Thyroid gland (tissue), 4 donors: ENCODE measurements at regions not wholly inside any gene's neighbourhood (a gene's known extent, or its start where the extent isn't known, plus 50 kb on each side); places are given as distances from the start of the nearest gene placed in this dataset.
"Not testable (repeated sequence)": the region's sequence is repeated elsewhere in the genome, so short reads cannot be mapped to it uniquely, and the experiment has no call there.

ENCODE experiments used
- DNase-seq, 2 donors: peaks; one replicate each; pipeline ENCODE4 v3.0.0-alpha.2; 2019
- H3K27ac ChIP-seq, 3 donors: fragments of 200-600 bp; sonication (generic); 1 replicate in 2 of 3; 2 replicates in 1 of 3; pipeline ENCODE4 v1.5.1; 2016 to 2019; ENCODE audit warnings: mild to moderate bottlenecking in 1 of 3, moderate library complexity in 1 of 3
- H3K27me3 ChIP-seq: fragments of 200-600 bp; sonication (generic); one replicate; pipeline ENCODE4 v1.5.1; 2019
- H3K36me3 ChIP-seq, 2 donors: fragments of 200-600 bp; sonication (generic); one replicate each; pipeline ENCODE4 v1.5.1; 2016 to 2019
- H3K4me1 ChIP-seq, 2 donors: fragments of 200-600 bp; sonication (generic); one replicate each; pipeline ENCODE4 v1.5.1; 2017 to 2019
- H3K4me3 ChIP-seq, 3 donors: fragments of 200-600 bp; sonication (generic); replicated peaks in 1 of 3; 1 replicate in 2 of 3; 2 replicates in 1 of 3; pipeline ENCODE4 v1.5.1; 2016; ENCODE audit warnings: mild to moderate bottlenecking in 1 of 3
- H3K9me3 ChIP-seq: fragments of 200-600 bp; sonication (generic); one replicate; pipeline ENCODE4 v1.5.1; 2017
- POLR2A ChIP-seq, 2 donors: fragments of 450-650 bp; IDR thresholded peaks; one replicate each; pipeline ENCODE4 v1.6.1; 2017; ENCODE audit warnings: antibody characterized with exemption in 2 of 2, mild to moderate bottlenecking in 2 of 2, moderate library complexity in 1 of 2
- WGBS, 2 donors: methylation state at CpG; one replicate each; pipeline ENCODE4 v1.1.5; 2017; 5-methylcytosine and 5-hydroxymethylcytosine counted together
- intact Hi-C: fragments of 100-400 bp; cut with DNase I; formaldehyde crosslinking; loops from one replicate; pipeline ENCODE4 v1.15.1; 2023
- TF ChIP-seq, protein P1 (sequence below), 6 experiments: fragments of 200-600 bp in 3 of 6; fragments of 450-650 bp in 3 of 6; sonication (generic) in 3 of 6; IDR thresholded peaks; one replicate each; pipeline ENCODE4 v1.5.1; 2016 to 2019; ENCODE audit warnings: antibody characterized with exemption in 6 of 6, mild to moderate bottlenecking in 2 of 6, inconsistent platforms in 1 of 6, moderate library complexity in 1 of 6

DNA sequence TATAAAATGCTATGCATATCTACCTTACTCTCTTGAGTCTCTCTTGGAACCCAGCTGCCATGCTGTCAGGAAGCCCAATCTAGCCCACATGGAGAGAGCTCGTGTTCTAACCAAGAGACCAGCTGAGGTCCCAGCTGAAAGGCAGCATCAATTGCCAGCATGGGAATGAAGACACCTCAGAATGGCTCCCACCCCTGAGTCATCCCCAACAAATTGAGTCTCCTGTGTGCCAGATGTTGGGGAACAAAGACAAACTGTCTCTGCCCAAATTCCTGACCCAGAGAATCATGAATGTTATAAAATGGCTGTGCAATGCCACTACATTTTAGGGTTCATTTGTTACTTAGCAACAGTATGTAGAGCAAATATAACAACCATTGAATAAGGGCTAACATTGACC, 105.2 kb upstream of the STX18 start:
- 94 to 100% methylated on average over 1 of the region's 1 CpG for WGBS, 2 donors
- H3K9me3 ChIP-seq: no peaks in the 10 kb centered on the region
- no peaks in the 10 kb centered on the region for H3K36me3 ChIP-seq
- H3K4me3 ChIP-seq: no peak overlapping the region
- H3K4me1 ChIP-seq: no peaks in the 10 kb centered on the region
- no peak for TF ChIP-seq POLR2A (IDR thresholded peaks at IDR 0.05)
- TF ChIP-seq, protein P1, sequence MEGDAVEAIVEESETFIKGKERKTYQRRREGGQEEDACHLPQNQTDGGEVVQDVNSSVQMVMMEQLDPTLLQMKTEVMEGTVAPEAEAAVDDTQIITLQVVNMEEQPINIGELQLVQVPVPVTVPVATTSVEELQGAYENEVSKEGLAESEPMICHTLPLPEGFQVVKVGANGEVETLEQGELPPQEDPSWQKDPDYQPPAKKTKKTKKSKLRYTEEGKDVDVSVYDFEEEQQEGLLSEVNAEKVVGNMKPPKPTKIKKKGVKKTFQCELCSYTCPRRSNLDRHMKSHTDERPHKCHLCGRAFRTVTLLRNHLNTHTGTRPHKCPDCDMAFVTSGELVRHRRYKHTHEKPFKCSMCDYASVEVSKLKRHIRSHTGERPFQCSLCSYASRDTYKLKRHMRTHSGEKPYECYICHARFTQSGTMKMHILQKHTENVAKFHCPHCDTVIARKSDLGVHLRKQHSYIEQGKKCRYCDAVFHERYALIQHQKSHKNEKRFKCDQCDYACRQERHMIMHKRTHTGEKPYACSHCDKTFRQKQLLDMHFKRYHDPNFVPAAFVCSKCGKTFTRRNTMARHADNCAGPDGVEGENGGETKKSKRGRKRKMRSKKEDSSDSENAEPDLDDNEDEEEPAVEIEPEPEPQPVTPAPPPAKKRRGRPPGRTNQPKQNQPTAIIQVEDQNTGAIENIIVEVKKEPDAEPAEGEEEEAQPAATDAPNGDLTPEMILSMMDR (IDR thresholded peaks at IDR 0.05): no peak
- intact Hi-C loops: no loop called here
- no peak for DNase-seq
- H3K27ac ChIP-seq: no peak overlapping the region
- no peaks in the 10 kb centered on the region for H3K27me3 ChIP-seq

DNA sequence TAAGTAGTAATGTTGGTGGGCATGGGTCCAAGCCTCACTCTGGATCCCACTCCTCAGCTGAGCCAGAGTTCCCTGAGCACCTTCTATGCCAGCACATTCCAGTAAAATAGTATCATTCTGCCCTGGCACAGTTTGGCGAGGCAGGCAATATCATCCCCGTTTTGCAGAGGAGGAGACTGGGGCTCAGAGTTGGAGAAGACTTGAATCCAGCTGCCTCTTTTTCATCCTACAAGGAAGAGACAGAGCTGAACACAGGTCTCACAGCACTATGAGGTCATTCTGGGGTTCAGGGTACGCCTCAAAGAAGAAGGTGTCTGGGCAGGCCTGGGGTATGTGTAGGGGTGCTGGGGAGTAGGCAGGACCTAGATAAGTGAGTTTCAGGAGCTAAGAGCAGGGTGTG, 103.9 kb upstream of the STX18 start:
- intact Hi-C loops: no loop called here

DNA sequence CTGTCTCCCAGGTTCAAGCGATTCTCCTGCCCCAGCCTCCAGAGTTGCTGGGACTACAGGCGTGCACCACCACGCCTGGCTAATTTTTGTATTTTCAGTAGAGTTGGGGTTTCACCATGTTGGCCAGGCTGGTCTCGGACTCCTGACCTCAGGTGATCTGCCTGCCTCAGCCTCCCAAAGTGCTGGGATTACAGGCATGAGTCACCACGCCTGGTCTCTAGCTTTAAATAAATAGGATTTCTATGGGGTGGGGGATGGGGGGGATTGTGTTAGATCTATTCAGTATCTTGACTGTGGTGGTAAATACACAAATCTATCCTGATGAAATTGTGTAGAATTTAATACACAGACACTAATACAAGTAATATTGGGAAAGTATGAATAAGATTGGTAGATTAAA, 102.4 kb upstream of the STX18 start:
- 93 to 96% methylated on average over 5 of the region's 5 CpGs for WGBS, 2 donors
- H3K4me1 ChIP-seq, H3K36me3 ChIP-seq, H3K9me3 ChIP-seq, DNase-seq, H3K4me3 ChIP-seq, H3K27ac ChIP-seq, intact Hi-C loops, H3K27me3 ChIP-seq: not testable (repeated sequence)

More for the DNA sequence above, 103.9 kb upstream of the STX18 start:
- Histone ChIP-seq H3K27ac (no peak overlapping the region), H3K27me3 (no peaks in the 10 kb centered on the region), H3K4me3 (no peak overlapping the region), H3K36me3 (no peaks in the 10 kb centered on the region), H3K4me1 (no peaks in the 10 kb centered on the region), H3K9me3 (no peaks in the 10 kb centered on the region)
- WGBS, 2 donors: 87 to 89% methylated on average over 3 of the region's 3 CpGs
- no peak for TF ChIP-seq POLR2A (IDR thresholded peaks at IDR 0.05)
- TF ChIP-seq, protein P1 (IDR thresholded peaks at IDR 0.05): no peak
- no peak for DNase-seq

DNA sequence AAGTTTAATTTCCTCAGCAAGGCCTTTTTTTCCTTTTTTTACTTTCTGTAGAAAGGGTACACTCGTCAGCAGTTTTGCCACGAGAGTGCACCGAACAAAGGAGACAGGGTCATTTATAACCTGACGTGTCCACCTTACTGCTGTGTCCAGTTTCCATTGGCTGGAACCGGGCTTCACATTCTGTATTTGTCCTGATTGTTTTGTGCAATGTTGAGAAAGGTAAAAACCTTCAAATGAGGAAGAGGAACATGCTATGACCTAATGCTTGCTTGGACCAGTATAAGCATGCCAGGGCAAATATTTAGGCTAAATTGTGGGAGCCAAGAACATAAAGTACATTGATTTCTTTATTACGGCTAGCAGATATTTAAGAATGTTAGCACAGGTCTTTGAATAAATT, 101.9 kb upstream of the STX18 start:
- H3K36me3 ChIP-seq, H3K27ac ChIP-seq, intact Hi-C loops, H3K4me1 ChIP-seq, DNase-seq, H3K27me3 ChIP-seq, H3K4me3 ChIP-seq, H3K9me3 ChIP-seq: not testable (repeated sequence)
- 90 to 92% methylated on average over 6 of the region's 6 CpGs for WGBS, 2 donors

DNA sequence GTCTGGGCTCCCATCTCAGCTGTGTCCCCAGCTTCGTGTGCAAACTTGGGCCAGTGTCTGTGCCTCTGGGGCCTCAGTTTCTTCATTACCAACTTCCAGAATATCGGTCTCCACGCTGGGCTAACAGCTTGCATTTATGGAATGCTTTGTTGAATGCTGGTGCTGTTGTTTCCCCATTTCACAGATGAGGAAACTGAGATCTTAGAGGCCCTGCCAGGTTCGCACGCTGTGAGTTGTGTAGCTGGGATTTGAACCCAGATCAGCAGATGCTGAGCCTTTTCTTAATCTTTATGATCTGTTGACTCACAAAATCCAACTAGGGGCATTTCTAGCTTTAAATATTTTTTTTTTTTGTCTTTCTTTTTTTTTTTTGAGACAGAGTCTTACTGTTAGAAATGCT, 101.5 kb upstream of the STX18 start:
- no peak overlapping the region for H3K27ac ChIP-seq
- H3K9me3 ChIP-seq: no peaks in the 10 kb centered on the region
- no peak overlapping the region for H3K4me3 ChIP-seq
- H3K36me3 ChIP-seq: no peaks in the 10 kb centered on the region
- no peaks in the 10 kb centered on the region for H3K27me3 ChIP-seq
- TF ChIP-seq, protein P1 (IDR thresholded peaks at IDR 0.05): no peak
- no peak for TF ChIP-seq POLR2A (IDR thresholded peaks at IDR 0.05)
- 96 to 98% methylated on average over 4 to 5 of the region's 5 CpGs for WGBS, 2 donors
- H3K4me1 ChIP-seq: no peaks in the 10 kb centered on the region
- no peak for DNase-seq
- intact Hi-C loops: no loop called here

DNA sequence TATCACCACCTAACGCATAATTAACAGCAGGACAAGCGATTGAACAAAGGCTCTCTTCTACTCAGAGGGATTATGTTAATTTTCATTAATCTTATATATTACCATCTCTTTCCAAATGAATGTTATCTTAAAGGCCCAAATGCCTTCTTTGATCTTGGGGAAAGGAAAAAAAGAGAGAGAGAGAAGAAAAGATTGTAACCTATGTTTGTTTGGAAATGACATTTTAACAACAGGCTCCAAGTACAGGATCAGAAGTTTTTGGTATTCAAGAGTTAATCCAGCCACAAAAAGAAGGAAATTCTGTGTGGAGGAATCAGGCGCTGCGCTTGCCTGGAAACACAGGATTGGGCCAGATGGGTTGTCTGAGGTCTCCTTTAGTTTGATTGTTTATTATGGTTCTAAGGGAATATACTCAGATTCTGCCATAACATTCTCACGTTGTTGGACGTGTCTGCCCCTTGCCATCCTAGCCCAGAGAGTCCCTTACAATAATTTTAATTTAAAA, 100.7 kb upstream of the STX18 start:
- WGBS, 2 donors: 83 to 84% methylated on average over 6 of the region's 6 CpGs
- Histone ChIP-seq H3K4me3 (no peak overlapping the region), H3K27ac (no peak overlapping the region), H3K4me1 (no peaks in the 10 kb centered on the region), H3K36me3 (no peaks in the 10 kb centered on the region), H3K27me3 (no peaks in the 10 kb centered on the region), H3K9me3 (no peaks in the 10 kb centered on the region)
- TF ChIP-seq POLR2A (IDR thresholded peaks at IDR 0.05): no peak
- TF ChIP-seq, protein P1 (IDR thresholded peaks at IDR 0.05): no peak
- intact Hi-C loops: no loop called here
- DNase-seq: no peak
